Activated CD8-positive, alpha-beta memory T cell treated with anti-CD3 and anti-CD28 coated beads for 36 hours (primary cell): ENCODE measurements at regions not wholly inside any gene's neighbourhood (a gene's known extent, or its start where the extent isn't known, plus 50 kb on each side); places are given as distances from the start of the nearest gene placed in this dataset.

Source experiments
- CTCF ChIA-PET: fragments of 350-600 bp; sonication (Branson Sonifier 250); formaldehyde crosslinking; loops from one replicate; lab custom pipeline; 2021; ENCODE audit warnings: antibody characterized with exemption; lab: Charles Lee
- POLR2A ChIA-PET: fragments of 350-600 bp; sonication (Branson Sonifier 250); formaldehyde crosslinking; loops from one replicate; lab custom pipeline; 2021; ENCODE audit warnings: antibody characterized with exemption; lab: Charles Lee

- POLR2A ChIA-PET: no interaction called here
- CTCF ChIA-PET: no interaction called here
Observed at GRCh38 chr3:14329842-14330241, 72.6 kb upstream of the SLC6A6 start.

GRCh38 chr3:14330508-14330907 lies 71.9 kb upstream of the SLC6A6 start:
- CTCF ChIA-PET: no interaction called here
- POLR2A ChIA-PET: no interaction called here

- POLR2A ChIA-PET: no interaction called here
- CTCF ChIA-PET: no interaction called here
Observed at GRCh38 chr3:14331251-14331650, 71.2 kb upstream of the SLC6A6 start.

DNA sequence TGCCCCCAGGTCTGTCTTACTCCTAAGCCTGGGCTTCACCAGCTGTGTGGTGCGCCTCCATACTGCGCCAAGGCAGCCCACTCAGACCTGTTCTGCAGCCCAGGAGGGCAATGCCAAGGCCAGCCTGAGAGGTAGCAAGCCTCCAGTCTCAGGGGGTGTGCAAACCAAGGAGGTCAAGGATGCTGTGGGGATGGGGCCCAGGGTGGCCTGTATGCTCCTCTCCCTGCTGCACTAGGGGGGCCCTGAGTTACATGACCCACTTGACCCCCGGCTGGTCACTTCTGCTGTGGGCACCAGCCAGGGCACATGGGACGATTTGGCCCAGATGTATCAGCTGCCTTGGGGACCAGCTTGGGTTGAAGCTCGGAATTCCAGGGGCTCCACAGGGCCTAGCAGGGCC lies 70.0 kb upstream of the SLC6A6 start:
- ChIA-PET POLR2A (no interaction called here), CTCF (no interaction called here)

DNA sequence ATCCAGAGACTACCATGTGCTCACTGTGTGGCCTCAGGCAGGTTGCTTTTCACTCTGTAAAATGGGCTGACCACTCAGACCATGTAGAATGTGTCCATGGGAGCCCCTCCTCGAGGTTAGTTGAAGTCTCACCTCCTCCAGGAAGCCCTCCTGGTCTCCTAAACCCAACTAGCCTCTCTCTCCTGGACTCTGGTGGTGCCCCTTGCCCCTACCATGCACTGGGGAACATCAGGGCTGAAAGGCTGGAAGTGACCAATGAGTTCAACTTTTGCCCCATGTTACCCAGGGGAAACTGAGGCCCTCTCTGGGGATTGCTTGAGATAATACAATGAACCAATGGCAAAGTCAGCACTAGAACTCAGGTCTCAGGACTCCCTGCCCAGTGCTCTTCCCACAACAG lies 69.2 kb upstream of the SLC6A6 start:
- CTCF ChIA-PET: no interaction called here
- POLR2A ChIA-PET: no interaction called here

DNA sequence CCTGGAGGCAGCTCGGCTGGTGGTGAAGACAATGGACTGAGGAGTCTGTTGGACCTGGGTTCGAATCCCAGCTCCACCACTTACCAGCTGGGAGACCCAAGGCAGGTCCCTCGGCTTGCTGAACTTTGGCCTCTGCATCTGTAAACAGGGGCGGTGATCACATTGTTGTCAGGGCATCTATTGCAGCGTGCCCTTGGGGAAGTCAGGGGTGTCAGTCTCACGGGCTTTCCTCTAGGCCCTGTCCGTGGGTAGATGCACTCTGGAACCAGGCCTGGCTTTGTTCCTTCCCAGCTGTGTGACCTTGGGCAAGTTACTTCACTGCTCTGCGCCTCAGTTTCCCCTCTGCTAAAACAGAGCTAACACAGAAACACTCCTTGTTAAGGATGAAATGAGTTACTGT lies 68.8 kb upstream of the SLC6A6 start:
- POLR2A ChIA-PET: no interaction called here
- CTCF ChIA-PET: interaction anchor here (0.5 kb wide), 1 partner anchor 86 kb away, joined by 3 read pairs; no protein-coding TSS in a partner anchor

- ChIA-PET CTCF (interaction anchor here (0.5 kb wide), 1 partner anchor 86 kb away, joined by 3 read pairs; no protein-coding TSS in a partner anchor), POLR2A (no interaction called here)
Observed at GRCh38 chr3:14334136-14334535, 68.3 kb upstream of the SLC6A6 start.

DNA sequence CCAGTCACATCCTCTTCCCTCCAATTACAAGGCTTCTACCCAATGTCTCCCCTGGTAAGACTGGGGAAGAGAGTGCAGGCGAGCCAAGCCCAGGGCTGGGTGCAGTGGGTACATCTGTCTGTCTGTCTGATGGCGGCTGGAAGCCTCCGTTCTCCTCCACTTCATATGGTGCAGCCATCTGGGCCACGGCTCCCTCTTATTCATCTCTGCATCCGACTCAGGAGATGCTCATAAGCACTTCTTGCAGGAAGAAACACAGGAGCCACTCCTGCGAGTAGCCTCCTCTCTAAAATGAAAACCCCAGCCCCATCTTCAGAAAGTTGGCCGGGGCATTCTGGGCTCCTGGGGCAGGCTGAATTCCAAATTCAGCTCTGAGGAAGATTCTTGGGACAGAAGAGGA lies 67.5 kb upstream of the SLC6A6 start:
- POLR2A ChIA-PET: no interaction called here
- CTCF ChIA-PET: no interaction called here

DNA sequence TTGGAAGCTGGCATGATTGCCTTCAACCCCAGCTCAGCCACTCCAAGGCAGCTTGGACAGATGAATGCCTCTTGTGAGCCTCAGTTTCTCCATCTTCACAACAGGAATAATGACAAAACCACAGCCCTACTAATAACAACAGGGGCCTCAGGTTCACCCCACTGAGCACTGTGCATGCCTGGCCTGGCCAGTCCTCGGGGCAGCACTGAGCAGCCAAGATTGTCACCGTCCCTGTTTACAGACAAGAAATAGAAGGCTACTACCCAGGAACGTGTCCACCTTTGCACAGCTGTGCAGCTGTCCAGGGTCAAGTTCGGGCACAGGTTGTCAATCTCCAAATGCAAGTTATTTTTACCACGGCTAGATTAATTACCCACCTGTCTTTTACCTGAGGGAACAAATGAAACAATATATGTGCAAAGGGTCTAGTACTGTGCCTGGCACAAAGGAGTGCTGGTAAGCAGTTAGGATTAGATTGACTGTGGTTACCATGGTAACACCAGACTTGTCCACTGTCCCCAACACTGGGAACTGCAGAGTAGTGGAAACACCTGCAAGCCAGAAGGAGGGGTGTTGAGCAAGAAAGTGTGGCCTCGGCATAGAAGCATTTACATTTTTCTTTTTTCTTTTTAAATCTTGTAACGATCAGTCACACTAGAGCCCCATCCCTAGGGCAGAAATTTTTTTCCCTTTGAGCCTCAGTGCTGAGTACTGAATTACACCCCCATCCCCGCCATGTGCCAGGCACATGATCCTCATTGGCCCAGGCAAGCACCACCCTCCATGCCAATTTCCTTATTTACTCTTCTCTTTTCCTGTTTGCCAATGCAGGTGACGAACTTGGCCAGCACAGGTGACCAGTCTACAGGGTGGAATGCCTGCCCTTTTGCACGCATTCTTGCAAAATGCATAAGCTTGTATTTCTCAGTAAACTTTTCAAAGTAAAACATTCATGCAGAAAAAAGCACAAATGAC lies 66.3 kb upstream of the SLC6A6 start:
- ChIA-PET CTCF (no interaction called here), POLR2A (no interaction called here)

- CTCF ChIA-PET: no interaction called here
- POLR2A ChIA-PET: no interaction called here
Observed at GRCh38 chr3:14336749-14337598, 65.4 kb upstream of the SLC6A6 start.

- ChIA-PET CTCF (no interaction called here), POLR2A (no interaction called here)
Observed at GRCh38 chr3:14337828-14338227, 64.6 kb upstream of the SLC6A6 start.

- CTCF ChIA-PET: no interaction called here
Observed at GRCh38 chr3:14338242-14338641, 64.2 kb upstream of the SLC6A6 start.

DNA sequence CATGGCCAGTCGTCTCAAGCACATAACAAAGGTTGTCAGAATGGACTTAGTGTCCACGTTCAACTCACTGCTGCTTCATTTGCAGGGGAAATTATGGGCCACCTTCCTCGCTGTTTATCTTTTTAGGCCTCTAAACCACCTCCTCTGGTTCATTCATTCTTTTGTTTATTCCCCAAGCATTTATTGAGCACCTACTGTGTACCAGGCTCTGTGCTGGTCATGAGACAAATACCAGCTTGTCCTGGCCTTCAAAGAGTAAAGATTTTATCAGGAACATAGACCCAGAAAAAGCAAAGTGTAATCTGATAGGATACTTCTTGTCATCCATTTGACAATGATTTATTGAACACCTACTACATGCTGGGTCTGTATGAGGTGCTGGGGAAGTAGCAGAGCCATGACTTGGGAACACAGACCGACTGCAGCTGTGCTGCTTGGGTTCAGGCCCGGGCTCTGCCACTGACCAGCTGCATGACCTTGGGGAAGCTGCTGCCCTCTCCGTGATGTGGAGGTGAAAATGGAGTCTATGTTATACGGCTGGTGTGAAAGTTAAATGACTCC lies 63.4 kb upstream of the SLC6A6 start:
- ChIA-PET CTCF (no interaction called here), POLR2A (no interaction called here)

More at GRCh38 chr3:14338242-14338641, 64.2 kb upstream of the SLC6A6 start:
- POLR2A ChIA-PET: no interaction called here

DNA sequence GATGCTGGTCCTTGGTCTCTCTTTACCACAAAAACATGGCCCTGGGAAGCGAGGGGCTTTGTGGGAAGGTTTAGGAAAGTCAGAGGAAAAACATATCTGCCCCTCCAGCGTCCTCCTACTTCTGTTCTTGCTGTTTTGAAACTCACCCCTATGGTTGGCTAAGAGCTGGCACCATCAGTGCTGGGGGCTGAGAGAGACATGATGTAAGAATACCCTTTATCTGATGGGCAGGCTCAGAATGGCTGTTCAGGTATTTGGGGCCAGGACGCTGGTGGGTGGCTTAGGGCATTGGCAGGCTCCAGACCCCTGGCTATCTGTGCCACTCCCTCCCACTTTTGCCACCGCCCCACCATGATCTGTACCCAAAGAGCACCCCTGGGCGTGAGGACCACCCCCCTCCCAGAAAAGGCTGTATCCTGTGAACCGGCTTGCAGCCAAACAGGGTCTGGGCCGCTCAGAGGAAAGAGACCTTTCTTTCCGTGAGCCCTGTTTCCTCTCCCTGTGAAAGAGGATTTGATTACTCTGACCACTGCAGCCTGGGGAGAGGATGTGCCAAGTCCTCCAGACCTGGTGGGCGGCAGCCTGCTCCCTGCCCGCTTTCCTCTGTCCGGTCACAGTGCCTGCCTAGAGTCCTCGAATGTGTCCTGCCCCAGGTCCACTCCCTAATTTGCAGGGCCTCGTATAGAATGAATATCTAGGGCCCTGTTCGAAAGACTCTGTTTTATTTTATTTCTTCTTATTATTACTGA lies 61.3 kb upstream of the SLC6A6 start:
- ChIA-PET POLR2A (no interaction called here), CTCF (no interaction called here)

- CTCF ChIA-PET: no interaction called here
- POLR2A ChIA-PET: no interaction called here
Observed at GRCh38 chr3:14343338-14344112, 58.9 kb upstream of the SLC6A6 start.

DNA sequence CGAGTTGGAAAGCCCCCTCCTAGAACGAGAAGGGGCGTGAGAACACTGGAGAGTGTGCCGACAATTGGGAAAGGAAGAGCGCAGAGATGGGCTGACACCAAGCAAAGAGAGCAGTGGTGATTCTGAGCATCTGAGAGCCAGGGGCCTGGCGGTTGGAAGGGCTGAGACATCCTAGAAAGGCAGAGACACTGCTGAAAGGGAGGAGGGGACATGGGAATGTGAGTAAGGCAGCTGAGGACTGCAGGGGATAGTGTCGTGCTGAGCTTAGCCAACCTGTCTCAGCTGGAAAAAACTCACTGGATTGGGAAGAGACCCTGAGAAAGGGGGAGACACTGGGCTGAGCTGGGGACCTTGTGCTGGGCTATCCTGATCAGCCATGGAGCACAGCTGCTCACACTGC lies 58.1 kb upstream of the SLC6A6 start:
- CTCF ChIA-PET: no interaction called here
- POLR2A ChIA-PET: no interaction called here

- CTCF ChIA-PET: no interaction called here
Observed at GRCh38 chr3:14345496-14346150, 56.8 kb upstream of the SLC6A6 start.

GRCh38 chr3:14346191-14346590 lies 56.2 kb upstream of the SLC6A6 start:
- ChIA-PET CTCF (no interaction called here), POLR2A (interaction anchor here (0.6 kb wide), 1 partner anchor 1902 kb away, joined by 4 read pairs; no protein-coding TSS in a partner anchor)

More at GRCh38 chr3:14345496-14346150, 56.8 kb upstream of the SLC6A6 start:
- POLR2A ChIA-PET: interaction anchor here (0.6 kb wide), 1 partner anchor 1902 kb away, joined by 4 read pairs; no protein-coding TSS in a partner anchor
